ENCODE measurements at regions not wholly inside any gene's neighbourhood (a gene's known extent, or its start where the extent isn't known, plus 50 kb on each side); places are given as distances from the start of the nearest gene placed in this dataset.

GRCh38 chr6:15872241-15873103 is 209.6 kb upstream of the DTNBP1 start:
- no peak for ATAC-seq

DNA sequence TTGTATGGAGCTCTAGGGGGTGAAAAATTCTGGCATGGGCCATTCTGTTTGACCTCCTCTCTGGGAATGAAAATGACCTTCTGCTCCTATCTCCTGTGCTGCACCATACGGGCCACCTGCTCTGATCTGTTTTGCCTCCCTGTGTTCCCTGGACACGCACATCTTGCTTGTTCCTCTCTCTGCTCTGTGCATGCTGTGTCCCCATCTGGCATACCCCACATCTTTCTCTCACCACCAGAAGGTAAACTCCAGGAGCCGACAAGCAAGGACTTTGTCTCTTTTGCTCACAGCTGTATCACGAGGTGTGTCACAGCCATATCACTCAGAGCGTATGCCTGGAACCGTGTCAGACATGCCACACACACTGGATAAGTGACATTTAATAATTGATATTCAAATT is 208.4 kb upstream of the DTNBP1 start:
- ATAC-seq: no peak

- ATAC-seq: no peak
Observed at GRCh38 chr6:15870333-15871043, 207.7 kb upstream of the DTNBP1 start.

GRCh38 chr6:15864708-15865062 is 201.9 kb upstream of the DTNBP1 start:
- ATAC-seq: no peak

DNA sequence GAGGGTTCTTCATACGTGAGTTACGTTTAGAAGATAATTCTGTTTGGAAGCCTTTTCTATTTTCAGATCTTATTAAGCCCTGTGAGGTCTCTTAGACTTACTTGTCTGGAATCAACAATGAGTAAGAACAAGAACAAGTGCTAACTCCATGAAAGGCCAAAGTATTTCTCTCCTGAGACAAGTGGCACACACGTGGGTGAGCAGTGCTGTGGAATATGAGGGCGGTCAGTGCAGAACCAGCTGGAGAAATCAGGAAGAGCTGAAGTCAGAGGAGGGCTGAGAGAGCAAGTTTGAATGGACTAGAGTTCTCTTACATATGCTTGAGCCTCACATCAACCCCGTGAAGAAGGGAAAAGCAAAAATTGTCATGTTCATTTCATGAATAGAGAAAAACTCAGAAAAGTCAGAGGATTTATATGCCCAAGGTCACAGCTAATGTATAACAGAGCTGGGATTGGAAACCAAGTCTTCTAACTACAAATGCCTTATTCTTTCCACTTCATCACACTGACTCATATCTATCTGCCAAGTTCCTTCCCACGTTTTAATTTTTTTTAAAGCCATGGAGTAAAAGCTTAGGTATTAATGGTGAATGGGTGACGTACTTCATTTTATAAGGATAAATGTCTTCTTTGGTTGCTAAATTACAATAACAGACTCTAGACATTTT is 201.3 kb upstream of the DTNBP1 start:
- no peak for ATAC-seq

- ATAC-seq: no peak
Observed at GRCh38 chr6:15862810-15863209, 200.0 kb upstream of the DTNBP1 start.

DNA sequence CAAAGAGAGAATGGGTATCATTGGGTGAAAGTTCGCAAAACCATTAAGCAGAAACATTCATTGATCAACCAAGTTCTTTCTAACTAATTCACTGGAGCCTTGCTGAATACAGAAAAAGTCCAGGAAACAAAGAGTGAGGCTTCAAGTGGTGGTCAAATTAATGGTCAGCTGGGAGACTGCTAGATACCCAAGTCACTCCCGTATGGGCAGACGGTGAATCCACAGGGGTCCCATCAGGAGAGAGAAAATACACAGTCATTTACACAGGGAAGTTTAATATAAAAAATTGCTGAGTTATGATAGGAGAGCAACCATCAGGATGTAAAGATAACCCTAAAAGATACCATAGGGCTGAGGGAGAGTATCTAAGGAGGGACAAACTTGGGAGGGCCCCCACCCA is 198.7 kb upstream of the DTNBP1 start:
- no peak for ATAC-seq

- ATAC-seq: no peak
Observed at GRCh38 chr6:15854826-15855710, 192.2 kb upstream of the DTNBP1 start.

DNA sequence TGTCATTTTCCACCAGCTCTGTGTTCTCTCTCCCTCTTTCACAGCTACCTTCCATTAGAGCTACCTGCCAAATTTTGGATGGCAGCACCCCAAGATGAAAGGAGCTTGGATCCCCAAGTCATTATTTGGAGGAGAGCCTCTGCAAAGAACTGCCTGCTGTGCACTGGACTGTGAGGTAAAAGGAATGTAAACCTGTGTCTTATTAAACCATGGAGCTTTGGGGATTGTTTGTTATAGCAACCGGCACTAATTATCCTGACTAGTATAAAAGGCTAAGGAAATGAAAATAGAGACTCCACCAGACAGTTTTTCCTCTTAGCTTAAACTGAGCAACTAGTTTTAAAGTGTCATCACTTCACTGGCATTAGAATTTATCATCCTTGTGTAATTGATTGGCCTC is 191.6 kb upstream of the DTNBP1 start:
- ATAC-seq: no peak

DNA sequence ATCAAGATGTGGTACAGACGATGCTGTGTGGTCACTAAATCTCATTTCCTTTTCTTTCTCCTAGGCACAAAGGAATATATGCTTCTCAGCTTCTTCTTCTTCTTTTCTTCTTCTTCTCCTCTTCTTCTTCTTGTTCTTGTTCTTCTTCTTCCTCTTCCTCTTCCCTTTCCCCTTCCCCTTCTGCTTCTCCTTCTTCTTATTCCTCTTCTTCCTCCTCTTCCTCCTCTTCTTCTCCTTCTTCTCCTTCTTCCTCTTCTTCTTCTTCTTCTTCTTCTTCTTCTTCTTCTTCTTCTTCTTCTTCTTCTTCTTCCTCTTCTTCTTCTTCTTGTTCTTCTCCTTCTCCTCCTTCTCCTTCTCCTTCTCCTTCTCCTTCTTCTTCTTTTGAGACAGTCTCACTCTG is 190.4 kb upstream of the DTNBP1 start:
- ATAC-seq: no peak

DNA sequence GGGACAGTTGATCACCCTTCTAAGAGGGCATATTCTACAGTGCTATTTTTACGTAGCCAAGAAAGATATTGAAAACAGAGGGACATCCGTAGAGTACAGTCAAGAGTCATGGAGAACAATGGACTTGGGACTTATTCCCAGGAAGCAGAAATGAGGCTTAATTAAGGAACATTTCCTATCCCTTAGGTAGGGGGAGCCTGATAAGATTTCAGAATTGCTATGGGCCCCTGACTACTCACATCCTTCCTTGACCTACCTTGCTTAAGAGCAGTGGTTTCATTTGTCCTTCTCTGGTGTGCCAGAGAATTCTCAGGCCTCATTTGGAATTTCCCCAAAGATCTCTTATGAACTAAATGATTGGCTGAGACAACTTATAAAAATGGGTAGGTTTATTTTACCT is 189.5 kb upstream of the DTNBP1 start:
- no peak for ATAC-seq

DNA sequence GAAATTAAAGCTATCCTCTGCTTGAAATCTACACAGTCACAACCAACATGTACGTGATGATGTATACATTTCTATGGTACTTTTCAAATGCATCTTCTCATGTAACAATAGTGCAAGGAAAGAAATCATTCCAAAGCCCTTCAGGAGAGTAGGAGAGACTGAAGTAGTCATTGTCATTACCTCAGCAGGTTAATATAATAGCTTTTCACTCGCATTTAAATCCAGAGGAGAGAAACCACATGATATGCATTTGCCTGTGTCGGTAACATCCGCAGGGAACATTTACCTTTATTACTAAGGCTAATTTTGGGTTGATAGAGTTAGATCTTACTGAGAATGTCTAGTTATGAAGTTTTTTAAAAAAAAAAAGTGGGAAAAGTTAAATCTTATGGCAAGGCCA is 186.6 kb upstream of the DTNBP1 start:
- no peak for ATAC-seq

DNA sequence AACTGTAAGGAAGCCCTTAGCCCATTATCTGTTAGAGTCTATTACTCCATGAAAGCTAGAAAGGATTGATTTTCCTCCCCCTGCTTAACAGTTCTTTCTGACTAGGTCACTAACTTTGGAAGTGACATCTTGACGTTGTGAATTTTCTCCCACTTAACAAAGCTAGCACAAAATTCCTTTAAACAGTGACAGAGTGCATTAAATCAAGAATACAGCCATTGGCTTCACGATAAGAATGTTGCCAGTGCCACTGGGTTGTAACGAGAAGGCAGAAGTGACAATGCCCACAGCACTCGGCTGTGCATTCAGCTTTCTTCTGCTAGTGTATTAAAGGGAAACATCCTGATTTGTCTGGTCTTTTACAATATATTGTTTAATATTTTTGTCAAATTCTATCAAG is 182.7 kb upstream of the DTNBP1 start:
- no peak for ATAC-seq

GRCh38 chr6:15843764-15844163 is 180.9 kb upstream of the DTNBP1 start:
- ATAC-seq: no peak

DNA sequence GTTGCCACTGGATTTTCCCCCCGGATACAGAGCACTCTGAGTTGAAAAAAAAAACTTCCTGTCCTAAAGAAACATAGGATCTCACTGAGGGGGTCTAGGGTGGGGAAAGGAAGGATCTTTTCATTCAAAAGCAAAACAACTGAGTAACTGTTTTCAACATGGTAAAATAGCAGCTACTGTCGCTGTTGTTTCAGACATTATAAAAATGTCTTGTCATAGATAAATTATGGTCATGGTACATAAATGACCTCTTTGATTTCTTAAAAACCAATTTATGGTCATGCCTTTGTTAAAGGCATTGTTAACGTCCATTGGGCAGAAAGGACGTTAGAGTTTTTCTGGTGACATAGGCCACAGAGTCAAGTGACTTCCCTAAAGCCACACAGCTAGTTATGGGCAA is 180.4 kb upstream of the DTNBP1 start:
- ATAC-seq: no peak

GRCh38 chr6:15842727-15843117 is 179.9 kb upstream of the DTNBP1 start:
- ATAC-seq: no peak

GRCh38 chr6:15841937-15842726 is 179.3 kb upstream of the DTNBP1 start:
- ATAC-seq: no peak

- no peak for ATAC-seq
Observed at GRCh38 chr6:15839969-15840541, 177.2 kb upstream of the DTNBP1 start.

DNA sequence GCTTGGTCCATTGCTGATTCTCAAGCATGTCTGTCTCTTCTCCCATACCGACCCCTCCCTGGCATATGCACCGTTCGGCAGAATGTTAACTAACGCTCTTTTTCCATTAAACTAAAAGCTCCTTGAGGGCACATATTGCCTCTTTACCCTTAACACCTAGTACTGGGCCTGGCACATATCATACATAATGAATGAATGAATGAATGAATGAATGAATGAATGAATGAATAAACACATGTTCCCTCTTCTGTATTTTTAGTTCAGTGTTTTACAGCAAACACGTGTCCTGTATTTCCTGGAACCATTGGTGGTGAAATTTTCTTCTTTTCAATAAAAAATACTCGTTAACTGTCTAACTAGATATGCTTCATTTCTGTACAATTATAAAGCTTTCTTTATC is 174.4 kb upstream of the DTNBP1 start:
- ATAC-seq: no peak

DNA sequence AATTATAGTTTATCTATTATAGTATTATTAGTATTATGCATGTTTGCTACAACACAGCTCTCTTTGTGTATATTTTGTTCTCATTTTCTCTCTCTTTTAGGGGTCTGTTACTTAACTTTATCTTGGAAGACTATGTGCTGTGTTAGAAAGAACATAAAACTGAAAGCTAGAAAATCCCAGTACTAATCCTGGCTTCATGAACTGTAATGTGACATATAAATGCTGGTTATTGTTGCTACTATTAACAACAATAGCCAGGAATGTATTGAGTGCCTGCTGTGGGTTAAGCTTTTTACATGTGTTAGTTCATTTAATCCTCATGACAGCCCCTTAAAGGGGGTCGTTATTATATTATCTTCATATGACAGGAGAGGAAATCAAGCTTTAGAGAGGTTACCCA is 170.0 kb upstream of the DTNBP1 start:
- ATAC-seq: no peak

GRCh38 chr6:15829156-15829555 is 166.3 kb upstream of the DTNBP1 start:
- ATAC-seq: no peak
